Superior temporal gyrus (tissue), 1 donor: ENCODE measurements at regions not wholly inside any gene's neighbourhood (a gene's known extent, or its start where the extent isn't known, plus 50 kb on each side); places are given as distances from the start of the nearest gene placed in this dataset.
"Not testable (repeated sequence)": the region's sequence is repeated elsewhere in the genome, so short reads cannot be mapped to it uniquely, and the experiment has no call there.

Source experiments
- DNase-seq: peaks from one replicate; pipeline ENCODE4 v3.0.0-alpha.2; 2016; ENCODE audit errors: extremely low spot score

DNA sequence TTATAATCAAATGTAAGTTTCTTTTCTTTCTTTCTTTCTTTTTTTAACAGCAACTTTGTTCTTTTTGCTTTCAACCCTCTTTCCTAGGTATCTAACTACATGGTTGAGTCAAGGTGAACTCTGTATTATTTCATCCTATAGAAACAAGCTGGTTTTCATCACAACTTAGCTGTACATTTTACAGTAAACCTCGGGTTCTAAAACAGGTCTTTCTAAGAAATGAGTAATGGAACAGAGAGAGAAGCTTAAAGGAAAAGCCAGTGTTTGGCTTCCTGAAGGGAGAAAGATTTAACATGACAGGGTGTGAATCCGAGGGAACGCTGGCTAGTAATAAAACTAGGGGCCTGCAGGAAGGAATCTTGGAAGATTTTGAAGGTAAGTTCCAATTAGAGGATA is 143.4 kb upstream of the ITGB1 start:
- DNase-seq, result no peak

DNA sequence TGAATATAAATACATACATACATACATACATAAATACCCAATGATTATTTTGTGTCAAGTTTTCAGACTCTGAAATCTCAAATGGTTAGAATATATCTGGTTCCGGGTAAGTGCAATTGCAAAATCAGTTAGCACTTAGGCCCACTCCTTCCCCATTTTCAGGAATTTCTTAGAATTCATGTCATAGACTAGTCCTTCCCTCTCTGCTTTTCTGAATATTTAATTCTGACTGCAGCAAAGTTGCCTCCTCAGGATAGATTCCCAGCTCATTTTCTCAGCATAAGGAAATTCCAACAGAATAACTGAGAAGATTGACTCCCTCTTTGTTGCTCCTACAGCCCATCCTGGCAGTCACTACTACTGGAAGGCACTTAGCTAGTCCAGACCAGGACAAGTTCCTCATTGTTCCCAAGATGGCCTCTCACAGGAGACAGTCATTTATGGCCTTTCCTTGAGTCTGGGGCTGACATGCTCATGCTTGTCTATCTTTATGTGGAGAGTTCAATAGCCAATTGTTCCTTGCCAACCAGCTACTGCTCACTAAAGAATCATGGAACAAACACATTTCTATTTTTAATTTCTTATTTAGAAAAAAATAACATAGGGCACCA is 142.9 kb upstream of the ITGB1 start:
- no peak for DNase-seq

DNA sequence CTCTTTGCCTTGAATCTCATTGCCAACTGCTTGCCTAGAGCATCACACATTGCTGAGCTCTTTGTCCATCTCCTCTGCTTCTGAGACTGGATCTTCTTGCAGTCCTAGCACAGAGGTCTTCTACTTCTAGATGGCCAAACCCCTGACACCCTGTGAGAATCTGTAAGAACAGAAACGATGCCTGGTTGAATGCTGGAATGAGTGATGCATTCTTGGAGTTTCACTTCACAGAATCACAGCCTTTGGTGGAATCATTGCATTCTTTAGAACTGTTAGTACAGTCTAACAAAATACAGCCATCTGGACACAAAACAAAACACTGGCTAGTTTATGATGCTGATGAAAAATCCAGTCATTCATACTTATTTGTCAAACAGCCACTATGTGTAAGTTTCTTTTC is 141.7 kb upstream of the ITGB1 start:
- no peak for DNase-seq

DNA sequence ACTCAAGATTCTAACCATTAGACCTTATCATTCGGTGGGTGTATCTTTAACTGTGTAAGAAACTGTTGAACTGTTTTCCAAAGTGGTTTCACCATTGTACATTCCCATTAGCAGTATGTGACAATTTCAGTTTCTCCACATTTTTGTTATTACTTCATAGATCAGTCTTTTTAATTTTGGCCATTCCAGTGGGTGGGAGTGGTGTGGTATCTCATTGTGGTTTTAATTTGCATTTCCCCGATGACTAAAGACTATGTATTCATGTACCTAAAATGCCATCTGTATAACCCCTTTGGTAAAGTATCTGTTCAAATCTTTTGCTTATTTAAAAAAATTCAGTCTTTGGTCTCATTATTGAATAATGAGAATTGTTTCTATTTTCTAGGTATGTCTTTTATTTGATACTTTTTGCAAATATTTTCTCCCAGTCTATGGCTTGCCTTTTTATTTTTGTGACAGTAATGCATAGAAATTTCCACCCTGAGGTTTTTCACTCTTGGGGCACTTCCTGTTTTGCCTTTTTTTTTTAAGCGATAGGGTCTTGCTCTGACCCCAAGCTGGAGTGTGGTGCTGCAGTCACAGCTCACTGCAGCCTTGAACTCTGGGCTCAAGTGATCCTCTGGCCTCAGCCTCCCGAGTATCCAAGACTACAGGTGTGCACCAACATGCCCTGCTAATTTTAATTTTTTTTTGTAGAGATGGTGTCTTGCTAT is 141.1 kb upstream of the ITGB1 start:
- no peak for DNase-seq

DNA sequence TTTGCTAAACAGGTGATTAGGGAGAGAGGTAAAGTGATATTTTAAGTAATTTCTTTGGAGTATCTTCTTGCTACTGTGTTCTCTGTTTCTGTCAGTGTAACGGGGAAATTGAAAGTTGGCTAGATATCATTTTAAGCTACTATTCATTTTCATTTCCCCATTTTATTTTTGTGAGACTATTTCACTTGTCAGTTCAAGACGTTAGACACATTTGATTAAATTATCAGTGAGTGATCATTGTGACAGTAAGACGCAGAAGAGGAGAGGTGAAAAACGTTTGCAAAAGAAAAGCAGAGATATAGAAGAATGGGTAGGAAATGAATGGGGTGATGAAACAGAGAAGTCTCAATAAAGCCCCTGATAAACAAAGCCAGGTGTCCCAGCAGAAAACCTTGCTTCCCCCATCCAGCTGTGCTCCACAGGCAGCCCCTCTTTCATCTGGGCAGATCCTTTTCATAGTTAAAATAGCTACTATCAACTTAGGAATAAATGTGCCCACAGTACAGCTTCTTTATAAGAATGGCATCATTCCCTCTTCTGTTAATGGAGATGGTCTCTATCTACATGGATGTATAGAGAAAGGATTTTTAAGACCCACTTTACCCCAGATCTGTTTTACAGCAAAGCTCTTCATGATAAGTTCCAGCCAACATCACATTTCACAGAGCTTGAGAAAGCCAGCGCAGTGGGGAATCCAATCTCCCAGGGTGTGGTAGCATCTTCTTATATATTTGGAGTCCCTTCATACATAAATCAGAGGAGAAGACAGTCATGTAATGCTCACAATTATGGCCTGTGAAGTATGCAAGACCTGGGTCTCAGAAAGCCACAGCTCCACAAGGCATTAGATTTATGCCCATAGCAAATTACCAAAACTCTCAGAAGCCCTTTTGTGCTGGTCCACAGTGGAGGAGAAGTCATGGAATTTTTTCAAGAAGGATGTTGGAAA is 138.1 kb upstream of the ITGB1 start:
- no peak for DNase-seq

- no peak for DNase-seq
Measured at GRCh38 chr10:33094263-33095051, 136.4 kb upstream of the ITGB1 start.

- DNase-seq, result no peak
Measured at GRCh38 chr10:33093362-33093761, 135.3 kb upstream of the ITGB1 start.

DNA sequence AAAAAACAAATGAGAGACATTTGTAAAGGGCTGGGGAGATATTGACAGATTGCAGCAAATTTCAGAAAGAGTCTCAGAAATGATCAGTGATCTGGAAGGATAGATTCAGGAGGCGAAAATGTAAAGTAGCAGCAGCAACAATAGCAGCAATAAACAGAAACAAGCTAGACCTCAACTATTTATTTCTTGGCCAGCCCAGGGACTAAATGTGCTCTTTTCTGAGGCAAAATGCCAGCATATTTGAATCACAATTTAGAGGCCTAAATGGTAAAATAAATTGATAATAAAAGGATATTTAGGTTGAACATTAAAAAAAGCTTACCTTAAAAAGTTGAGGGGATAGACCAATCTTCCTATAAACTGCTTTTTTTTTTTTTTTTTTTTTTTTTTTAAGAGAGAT is 134.6 kb upstream of the ITGB1 start:
- no peak for DNase-seq

- no peak for DNase-seq
Measured at GRCh38 chr10:33091201-33091600, 133.2 kb upstream of the ITGB1 start.

DNA sequence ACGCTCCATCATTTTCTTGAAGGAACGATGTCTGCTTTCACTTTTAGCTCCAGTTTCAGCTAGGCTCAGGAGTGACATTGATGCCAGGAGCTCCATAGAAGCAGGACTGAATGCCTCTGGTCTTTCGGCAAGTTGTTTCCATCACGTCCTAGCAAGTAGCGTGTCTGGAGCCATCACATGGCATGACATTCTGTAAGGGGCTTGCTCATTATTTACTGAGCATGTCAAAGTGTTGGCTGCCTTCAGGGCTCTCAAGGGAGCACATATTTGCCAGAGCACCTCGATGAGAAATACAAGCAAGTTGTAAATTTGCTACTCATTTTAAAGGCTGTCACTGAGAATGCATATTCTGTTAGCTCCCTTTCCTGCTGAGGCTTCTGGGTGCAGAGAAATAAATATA is 131.0 kb upstream of the ITGB1 start:
- DNase-seq, result no peak

- no peak for DNase-seq
Measured at GRCh38 chr10:33087922-33088321, 129.9 kb upstream of the ITGB1 start.

- DNase-seq, result no peak
Measured at GRCh38 chr10:33087152-33087551, 129.1 kb upstream of the ITGB1 start.

DNA sequence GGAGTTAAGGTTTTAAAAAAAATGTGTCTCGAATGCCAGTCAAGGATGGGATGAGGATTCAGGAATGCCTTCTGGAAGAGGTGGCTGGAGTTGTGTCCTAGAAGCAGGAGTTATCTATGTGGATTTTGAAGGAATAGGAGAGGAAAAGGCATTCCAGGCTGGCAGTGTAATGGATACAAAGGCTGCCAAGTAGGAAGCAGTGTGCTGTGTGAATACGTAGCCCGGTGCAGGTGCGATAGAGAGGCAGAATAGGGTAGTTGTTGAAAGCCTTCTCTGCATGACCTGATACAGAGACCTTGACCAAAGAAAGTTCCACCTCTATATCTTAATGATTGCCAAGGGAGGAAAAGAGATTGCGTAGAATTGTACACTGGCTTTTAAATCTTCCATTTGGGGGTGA is 128.1 kb upstream of the ITGB1 start:
- DNase-seq, result no peak

DNA sequence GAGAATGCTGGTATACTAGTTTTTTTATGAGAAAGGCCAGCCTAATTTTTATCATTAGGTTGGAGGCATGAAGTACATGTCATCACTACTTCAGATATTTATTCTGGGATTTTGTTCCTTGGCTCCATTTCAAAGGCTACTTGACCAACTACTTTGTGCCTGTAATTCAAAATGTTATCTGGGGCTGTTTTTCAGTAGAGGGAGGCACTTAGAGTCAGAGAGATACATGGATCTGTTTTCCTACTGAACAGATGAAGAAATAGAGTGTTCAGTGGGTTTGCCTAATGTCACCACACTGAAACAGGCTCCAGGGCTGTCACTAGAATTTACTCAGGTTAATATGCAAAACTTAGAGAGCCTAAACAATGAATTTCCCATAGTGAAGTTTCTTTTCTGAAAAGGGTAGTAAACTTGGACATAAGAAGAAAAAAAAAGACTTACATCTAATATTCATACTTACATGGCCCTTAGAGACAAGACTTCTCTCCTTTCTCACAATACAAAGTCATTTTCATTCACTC is 127.3 kb upstream of the ITGB1 start:
- no peak for DNase-seq

GRCh38 chr10:33084453-33084852 is 126.4 kb upstream of the ITGB1 start:
- no peak for DNase-seq

DNA sequence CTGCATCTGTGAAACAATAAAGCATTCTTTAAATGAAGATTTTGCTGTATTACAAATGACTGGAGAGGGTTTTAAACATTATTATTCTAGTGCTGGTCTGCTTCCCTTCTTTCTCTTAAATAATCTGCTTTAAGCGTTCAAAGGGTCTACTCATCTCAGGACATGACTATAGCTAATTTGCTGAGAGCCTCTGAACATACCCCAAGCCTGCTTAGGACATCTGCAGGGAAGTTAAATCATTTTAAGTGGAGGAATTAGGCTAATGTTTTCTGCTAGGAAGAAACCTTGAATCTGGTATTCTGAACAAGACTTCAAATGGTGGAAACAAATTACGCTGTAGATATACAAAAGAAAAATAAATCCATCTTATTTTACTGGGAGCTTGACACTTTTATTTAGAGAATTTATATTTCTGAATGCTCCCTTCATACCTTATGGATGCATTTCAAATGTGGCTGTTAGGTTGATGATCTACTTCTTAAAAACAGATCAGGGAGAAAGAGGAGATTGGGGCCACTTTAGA is 124.4 kb upstream of the ITGB1 start:
- DNase-seq, result no peak

- not testable (repeated sequence) for DNase-seq
Measured at GRCh38 chr10:33080467-33080866, 122.4 kb upstream of the ITGB1 start.

DNA sequence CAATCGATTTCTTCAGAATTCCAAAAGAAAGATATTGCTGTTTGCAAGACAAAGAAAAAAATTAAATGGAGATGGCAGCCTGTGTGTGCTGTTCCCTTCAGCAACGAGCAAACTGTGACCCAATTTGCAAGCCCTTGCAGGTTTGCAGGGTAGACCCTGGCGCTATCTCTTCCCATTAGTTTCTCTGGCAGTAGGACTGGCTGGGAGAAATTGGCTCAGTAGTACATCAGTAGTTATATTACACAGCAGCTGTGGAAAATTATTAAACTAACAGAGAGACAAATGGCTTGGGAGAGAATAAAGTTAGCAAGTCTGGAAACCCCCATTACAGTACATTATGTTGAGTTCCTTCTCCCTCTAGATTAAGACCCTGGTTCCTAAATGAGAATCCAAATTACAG is 116.4 kb upstream of the ITGB1 start:
- no peak for DNase-seq

DNA sequence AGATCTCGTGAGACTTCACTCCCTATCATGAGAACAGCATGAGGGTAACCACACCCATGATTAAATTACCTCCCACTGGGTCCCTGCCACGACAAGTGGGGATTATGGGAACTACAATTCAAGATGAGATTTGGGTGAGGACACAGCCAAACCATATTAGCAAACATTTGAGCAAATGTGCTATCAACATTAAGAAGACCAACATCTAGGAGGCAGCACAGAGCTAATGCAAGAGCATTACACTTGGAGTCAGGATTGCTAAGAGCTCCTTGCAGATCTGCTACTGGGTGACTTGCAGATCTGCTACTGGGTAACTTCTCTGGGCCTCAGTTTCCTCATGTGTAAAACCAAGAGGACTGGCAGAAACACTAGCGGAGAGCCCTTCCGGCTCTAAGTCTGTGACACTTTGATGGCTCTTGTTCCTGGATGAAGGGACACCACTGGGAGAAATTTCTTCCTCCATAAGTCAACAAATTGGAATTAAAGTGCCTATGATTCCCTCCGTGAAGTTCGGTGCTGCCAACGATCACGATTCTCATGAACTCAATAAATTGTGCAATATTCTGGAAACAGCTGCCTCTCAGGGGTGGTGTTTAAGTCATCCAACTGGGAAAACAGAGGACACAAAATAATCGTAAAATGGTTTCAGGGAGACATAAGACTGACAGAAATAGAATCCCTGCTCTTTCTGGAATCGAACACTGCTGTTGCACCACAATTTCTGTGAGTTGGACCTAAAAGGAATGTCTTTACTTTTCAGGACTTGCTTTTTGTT is 115.8 kb upstream of the ITGB1 start:
- no peak for DNase-seq

DNA sequence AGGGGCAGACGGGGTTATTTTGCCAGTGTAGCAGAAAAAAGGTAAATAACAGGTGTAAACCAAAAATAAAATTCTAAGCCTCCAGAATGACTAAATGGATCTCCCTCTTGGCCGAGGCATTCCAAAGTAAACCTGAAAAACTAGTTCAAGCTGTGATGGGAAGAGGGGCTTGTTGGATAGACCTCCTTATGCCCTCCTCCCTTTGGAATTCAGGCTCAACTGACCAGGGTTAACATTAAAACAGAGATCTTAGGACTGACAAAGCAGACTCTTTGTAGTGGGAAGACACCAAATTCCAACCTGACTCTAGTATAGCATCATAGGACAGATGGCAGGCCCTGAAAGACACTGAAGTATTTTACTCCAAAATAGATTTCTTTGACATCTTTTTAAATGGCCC is 113.8 kb upstream of the ITGB1 start:
- DNase-seq, result no peak

DNA sequence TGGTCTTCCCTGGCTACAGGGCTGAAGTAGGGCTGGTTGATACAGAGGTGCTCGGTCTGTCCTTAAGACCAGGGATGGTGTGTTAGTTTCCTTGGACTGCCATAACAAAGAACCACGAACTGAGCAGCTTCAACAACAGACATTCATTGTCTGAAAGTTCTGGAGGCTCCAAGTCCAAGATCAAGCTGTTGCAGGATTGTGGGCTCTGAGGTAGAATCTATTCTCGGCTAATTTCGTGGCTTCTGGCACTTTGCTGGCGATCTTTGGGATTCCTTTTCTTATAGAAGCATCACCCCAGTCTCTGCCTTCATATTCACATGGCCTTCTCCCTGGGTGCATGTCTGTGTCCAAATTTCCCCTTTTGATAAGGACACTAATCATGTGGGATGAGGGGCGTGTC is 112.1 kb upstream of the ITGB1 start:
- DNase-seq, result no peak
